DND-41 (cell line): ENCODE measurements at regions not wholly inside any gene's neighbourhood (a gene's known extent, or its start where the extent isn't known, plus 50 kb on each side); places are given as distances from the start of the nearest gene placed in this dataset.

ENCODE experiments used
- ATAC-seq: fragments of 200-7000 bp; cut with Tn5 transposase; 3 replicates; pipeline ENCODE4 v1.9.1; 2021; ENCODE audit warnings: low read depth; ENCODE audit not compliant: insufficient read depth
- DNase-seq: peaks from one replicate; pipeline ENCODE4 v3.0.0-alpha.2; 2020
- H2AFZ ChIP-seq: 2 replicates; pipeline ENCODE4 v1.6.0; 2012; ENCODE audit warnings: low read depth, low read length
- H3K27ac ChIP-seq: 2 replicates; pipeline ENCODE4 v1.5.1; 2012; ENCODE audit warnings: low read length, inconsistent platforms
- H3K27me3 ChIP-seq: fragments of 200-600 bp; sonication (generic); 2 replicates; pipeline ENCODE4 v1.6.0; 2012; ENCODE audit warnings: low read length, mild to moderate bottlenecking, inconsistent platforms; ENCODE audit not compliant: insufficient read depth, poor library complexity
- H3K36me3 ChIP-seq: 2 replicates; pipeline ENCODE4 v1.5.1; 2012; ENCODE audit warnings: low read length, inconsistent platforms; ENCODE audit not compliant: insufficient read depth
- H3K4me1 ChIP-seq: 2 replicates; pipeline ENCODE4 v1.5.1; 2012; ENCODE audit warnings: mild to moderate bottlenecking, low read length; ENCODE audit not compliant: insufficient read depth
- H3K4me2 ChIP-seq: 2 replicates; pipeline ENCODE4 v1.6.0; 2012; ENCODE audit warnings: mild to moderate bottlenecking, moderate library complexity, low read length, inconsistent platforms; ENCODE audit not compliant: insufficient read depth
- H3K4me3 ChIP-seq, 2 experiments: fragments of 200-600 bp in 1 of 2; shearing (Covaris generic) in 1 of 2; 2 replicates each; pipeline ENCODE4 v1.5.1; 2012 to 2016; ENCODE audit warnings: inconsistent platforms in 2 of 2, low read length in 2 of 2, mild to moderate bottlenecking in 2 of 2, low read depth in 1 of 2, moderate library complexity in 1 of 2
- H3K79me2 ChIP-seq: 2 replicates; pipeline ENCODE4 v1.6.0; 2012; ENCODE audit warnings: low read length, inconsistent platforms; ENCODE audit not compliant: insufficient read depth
- H3K9ac ChIP-seq: 2 replicates; pipeline ENCODE4 v1.6.0; 2012; ENCODE audit warnings: low read depth, mild to moderate bottlenecking, inconsistent platforms, low read length, moderate library complexity
- H3K9me3 ChIP-seq: 2 replicates; pipeline ENCODE4 v1.5.1; 2012; ENCODE audit warnings: low read length, moderate library complexity, mild to moderate bottlenecking, inconsistent platforms; ENCODE audit not compliant: insufficient read depth, severe bottlenecking
- H4K20me1 ChIP-seq: 2 replicates; pipeline ENCODE4 v1.6.0; 2012; ENCODE audit warnings: low read length; ENCODE audit not compliant: insufficient read depth
- EZH2 ChIP-seq: IDR thresholded peaks from 3 replicates; pipeline ENCODE4 v1.6.1; 2012; ENCODE audit warnings: borderline replicate concordance, low read depth, mild to moderate bottlenecking, moderate library complexity, low read length, inconsistent platforms; ENCODE audit not compliant: severe bottlenecking
- TF ChIP-seq, protein P1 (sequence below): IDR thresholded peaks from 2 replicates; pipeline ENCODE4 v1.5.1; 2012; ENCODE audit warnings: borderline replicate concordance, low read length, moderate library complexity, mild to moderate bottlenecking; ENCODE audit not compliant: poor library complexity, severe bottlenecking; ENCODE audit errors: extremely low read depth

DNA sequence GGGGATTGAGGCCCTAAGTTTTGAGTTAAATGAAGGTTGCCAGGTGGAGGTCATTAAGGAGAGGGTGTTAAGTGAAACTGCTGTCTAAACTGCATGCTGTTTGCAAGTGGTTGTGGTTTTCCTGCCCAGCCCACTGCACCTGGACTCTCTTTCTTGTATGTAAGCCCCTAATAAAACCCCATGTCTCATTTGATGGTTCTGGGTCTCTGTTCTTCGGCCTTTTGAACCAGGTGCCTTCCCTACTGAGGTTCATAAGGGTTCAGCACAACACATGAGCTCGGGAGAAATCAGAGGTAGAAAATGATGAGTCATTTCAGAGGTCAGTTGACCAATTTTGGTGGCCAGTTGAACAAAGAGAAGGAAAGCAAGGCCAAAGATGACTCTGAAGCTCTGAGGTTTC, 382.5 kb downstream of the RPS29 start:
- Histone ChIP-seq H3K4me3 (no peak overlapping the region), H3K9ac (no peak overlapping the region), H4K20me1 (no peaks in the 10 kb centered on the region), H3K27ac (no peak overlapping the region), H2AFZ (no peak overlapping the region), H3K27me3 (no peaks in the 10 kb centered on the region), H3K9me3 (no peaks in the 10 kb centered on the region), H3K79me2 (no peaks in the 10 kb centered on the region), H3K4me2 (no peak overlapping the region), H3K4me1 (no peaks in the 10 kb centered on the region), H3K36me3 (no peaks in the 10 kb centered on the region)
- DNase-seq: no peak
- TF ChIP-seq, protein P1, sequence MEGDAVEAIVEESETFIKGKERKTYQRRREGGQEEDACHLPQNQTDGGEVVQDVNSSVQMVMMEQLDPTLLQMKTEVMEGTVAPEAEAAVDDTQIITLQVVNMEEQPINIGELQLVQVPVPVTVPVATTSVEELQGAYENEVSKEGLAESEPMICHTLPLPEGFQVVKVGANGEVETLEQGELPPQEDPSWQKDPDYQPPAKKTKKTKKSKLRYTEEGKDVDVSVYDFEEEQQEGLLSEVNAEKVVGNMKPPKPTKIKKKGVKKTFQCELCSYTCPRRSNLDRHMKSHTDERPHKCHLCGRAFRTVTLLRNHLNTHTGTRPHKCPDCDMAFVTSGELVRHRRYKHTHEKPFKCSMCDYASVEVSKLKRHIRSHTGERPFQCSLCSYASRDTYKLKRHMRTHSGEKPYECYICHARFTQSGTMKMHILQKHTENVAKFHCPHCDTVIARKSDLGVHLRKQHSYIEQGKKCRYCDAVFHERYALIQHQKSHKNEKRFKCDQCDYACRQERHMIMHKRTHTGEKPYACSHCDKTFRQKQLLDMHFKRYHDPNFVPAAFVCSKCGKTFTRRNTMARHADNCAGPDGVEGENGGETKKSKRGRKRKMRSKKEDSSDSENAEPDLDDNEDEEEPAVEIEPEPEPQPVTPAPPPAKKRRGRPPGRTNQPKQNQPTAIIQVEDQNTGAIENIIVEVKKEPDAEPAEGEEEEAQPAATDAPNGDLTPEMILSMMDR: no peak
- TF ChIP-seq EZH2: no peak
- ATAC-seq: no peak

DNA sequence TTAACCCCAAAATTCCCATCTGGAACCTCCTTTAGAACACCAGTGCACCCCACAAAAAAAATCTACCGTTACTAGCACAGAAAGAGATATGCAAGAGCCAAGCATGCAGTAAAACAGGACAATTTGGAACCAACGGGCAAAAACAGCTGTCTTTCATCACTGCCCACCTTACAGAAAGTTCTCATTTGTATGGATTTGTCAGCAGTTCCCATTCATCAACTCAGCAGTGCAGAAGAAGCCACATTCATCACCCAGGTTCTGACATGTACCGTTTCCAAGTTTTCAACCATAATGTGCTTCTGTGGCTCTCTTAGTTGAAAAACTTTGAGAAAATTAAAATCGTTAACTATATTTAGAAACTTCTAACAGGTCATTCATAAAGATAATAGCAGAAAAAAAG, 387.0 kb downstream of the RPS29 start:
- H3K36me3 ChIP-seq: no peaks in the 10 kb centered on the region

DNA sequence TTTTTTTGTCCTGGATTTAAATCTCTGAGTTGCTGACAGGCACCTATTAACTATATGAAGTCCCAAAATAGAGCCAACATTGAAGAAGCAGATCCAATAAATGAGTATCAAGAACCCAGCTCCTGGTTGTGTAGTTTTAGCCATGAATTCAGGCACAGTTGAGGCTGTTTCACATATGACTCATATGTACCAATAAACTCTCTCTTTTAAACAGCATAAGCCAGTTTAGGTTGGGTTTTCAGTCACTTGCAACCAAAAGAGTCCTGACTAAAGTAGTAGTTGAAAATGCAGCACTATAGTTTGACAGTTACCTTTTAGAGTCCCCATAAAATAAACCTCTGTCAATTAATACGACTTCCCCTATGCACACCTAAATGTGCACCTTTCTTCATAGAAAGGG, 389.9 kb downstream of the RPS29 start:
- Histone ChIP-seq H4K20me1 (no peaks in the 10 kb centered on the region), H3K9ac (no peak overlapping the region), H3K4me3 (no peak overlapping the region), H2AFZ (no peak overlapping the region), H3K4me2 (no peak overlapping the region), H3K79me2 (no peaks in the 10 kb centered on the region), H3K4me1 (no peaks in the 10 kb centered on the region), H3K9me3 (no peaks in the 10 kb centered on the region), H3K27me3 (peaks cover 3% of the 10 kb centered on the region), H3K27ac (no peak overlapping the region), H3K36me3 (no peaks in the 10 kb centered on the region)
- ATAC-seq: no peak
- no peak for DNase-seq
- no peak for TF ChIP-seq EZH2
- TF ChIP-seq, protein P1: no peak

More for the DNA sequence above, 387.0 kb downstream of the RPS29 start:
- Histone ChIP-seq H3K79me2 (no peaks in the 10 kb centered on the region), H3K4me3 (no peak overlapping the region), H4K20me1 (no peaks in the 10 kb centered on the region), H3K9me3 (no peaks in the 10 kb centered on the region), H3K27me3 (no peaks in the 10 kb centered on the region), H2AFZ (no peak overlapping the region), H3K4me2 (no peak overlapping the region), H3K27ac (no peak overlapping the region), H3K9ac (no peak overlapping the region), H3K4me1 (no peaks in the 10 kb centered on the region)
- DNase-seq: no peak
- ATAC-seq: no peak
- TF ChIP-seq, protein P1: no peak
- no peak for TF ChIP-seq EZH2

DNA sequence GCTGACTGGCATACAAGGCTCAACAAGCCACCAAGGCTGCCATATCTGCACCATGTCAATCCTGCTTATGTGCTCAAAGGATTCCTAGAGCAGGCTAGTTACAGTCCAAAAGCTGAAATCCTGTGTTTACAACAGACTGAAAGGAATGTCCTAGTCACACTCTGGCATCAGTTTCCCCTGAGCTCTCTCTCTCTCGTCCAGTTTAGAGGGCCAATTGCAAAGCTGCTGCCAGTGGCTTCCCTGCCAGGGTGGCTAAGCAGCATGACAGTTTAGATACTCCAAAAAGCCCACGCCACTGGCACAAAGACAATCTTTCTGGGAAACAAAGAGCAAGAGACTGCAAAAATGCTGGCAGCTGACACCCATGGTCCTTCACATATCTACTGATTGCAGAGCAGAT, 392.1 kb downstream of the RPS29 start:
- TF ChIP-seq, protein P1: no peak
- no peak for TF ChIP-seq EZH2

More for the DNA sequence above, 392.1 kb downstream of the RPS29 start:
- peaks cover 3% of the 10 kb centered on the region for H3K27me3 ChIP-seq
- no peak overlapping the region for H3K4me2 ChIP-seq
- H3K4me3 ChIP-seq: no peak overlapping the region
- ATAC-seq (no peak), DNase-seq (no peak)
- H3K27ac ChIP-seq: no peak overlapping the region
- H3K9me3 ChIP-seq: no peaks in the 10 kb centered on the region
- no peak overlapping the region for H2AFZ ChIP-seq
- no peaks in the 10 kb centered on the region for H3K36me3 ChIP-seq
- no peaks in the 10 kb centered on the region for H4K20me1 ChIP-seq
- H3K4me1 ChIP-seq: no peaks in the 10 kb centered on the region
- no peaks in the 10 kb centered on the region for H3K79me2 ChIP-seq
- no peak overlapping the region for H3K9ac ChIP-seq
